Glomerular endothelial cell (primary cell): ENCODE measurements at regions not wholly inside any gene's neighbourhood (a gene's known extent, or its start where the extent isn't known, plus 50 kb on each side); places are given as distances from the start of the nearest gene placed in this dataset.

ENCODE experiments used
- DNase-seq: peaks from one replicate; pipeline ENCODE4 v3.0.0-alpha.2; 2011; ENCODE audit warnings: low read depth, low spot score; ENCODE audit errors: extremely low read depth

DNA sequence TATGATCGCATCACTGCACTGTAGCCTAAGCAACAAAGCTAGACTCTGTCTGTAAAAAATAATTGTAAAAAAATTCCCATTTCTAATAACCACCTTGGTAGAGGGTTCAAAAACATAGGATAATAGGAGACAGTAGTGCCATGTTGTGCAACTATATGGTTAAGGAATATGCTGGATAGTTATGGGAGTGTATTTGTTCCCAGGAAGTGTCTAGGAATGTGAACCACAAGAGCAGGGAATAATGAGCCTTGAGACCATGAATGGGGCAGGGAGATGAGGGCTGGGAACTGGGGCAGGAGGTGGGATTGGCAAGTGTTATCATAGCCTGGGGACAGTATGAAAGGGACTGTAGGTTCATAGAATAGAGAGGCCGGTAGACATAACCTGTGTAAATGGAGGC, 50.4 kb downstream of the RUSC2 start:
- no peak for DNase-seq

GRCh38 chr9:35546853-35547252, 56.9 kb downstream of the RUSC2 start:
- DNase-seq, result no peak

DNA sequence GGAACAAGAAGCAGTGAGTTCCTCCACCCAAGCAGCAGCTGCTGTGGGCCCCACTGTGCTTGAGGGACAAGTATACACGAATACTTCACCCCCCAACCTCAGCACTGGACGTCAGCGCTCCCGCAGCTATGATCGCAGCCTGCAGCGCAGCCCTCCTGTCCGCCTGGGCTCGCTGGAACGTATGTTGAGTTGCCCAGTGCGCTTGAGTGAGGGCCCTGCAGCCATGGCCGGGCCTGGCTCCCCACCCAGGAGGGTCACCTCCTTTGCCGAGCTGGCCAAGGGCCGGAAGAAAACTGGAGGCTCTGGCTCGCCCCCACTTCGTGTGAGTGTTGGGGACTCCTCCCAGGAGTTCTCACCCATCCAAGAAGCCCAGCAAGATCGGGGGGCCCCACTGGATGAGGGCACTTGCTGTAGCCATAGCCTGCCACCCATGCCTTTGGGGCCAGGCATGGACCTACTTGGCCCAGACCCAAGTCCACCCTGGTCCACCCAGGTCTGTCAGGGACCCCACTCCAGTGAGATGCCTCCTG, 57.1 kb upstream of the TESK1 start:
- DNase-seq, result no peak

- no peak for DNase-seq
Observed at GRCh38 chr9:35548571-35548970, 56.5 kb upstream of the TESK1 start.

DNA sequence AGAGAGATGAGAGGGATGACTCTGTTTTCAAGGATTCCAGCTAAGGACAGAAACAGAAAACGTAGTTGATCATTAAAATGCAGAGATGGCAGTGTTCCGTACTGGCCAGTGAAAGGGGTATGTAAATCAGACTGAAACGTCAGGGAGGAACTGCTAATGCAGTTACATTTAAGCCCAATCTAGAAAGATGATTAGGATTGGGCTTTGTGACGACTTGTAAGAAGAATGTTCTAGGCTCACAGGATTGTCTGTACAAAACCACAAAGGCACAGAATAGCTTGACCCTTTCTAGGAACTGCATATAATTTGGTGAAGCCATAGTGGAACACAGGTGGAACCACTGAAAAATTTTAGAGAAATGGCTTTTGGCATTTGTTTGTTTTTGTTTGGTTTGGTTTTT, 55.6 kb upstream of the TESK1 start:
- no peak for DNase-seq

DNA sequence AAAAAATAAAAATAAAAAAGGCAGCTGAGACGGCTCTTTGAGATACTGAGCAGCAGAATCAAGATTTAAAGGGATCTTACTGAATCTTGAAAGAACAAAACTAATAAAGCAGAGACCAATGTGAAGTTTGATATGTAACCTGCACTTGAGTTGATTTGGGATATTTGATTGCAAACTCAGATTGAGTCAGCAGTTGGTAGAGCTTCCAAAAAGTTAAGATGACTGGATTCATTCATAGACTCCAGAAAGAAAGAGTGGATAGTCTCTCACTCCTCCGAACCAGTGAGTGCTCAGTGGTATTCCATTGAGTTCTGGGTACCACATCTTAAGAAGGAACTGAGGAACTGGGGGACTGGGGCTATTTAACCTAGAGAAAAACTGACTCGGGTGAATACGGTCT, 52.7 kb upstream of the TESK1 start:
- no peak for DNase-seq

- no peak for DNase-seq
Observed at GRCh38 chr9:35552837-35553236, 52.2 kb upstream of the TESK1 start.

GRCh38 chr9:35553670-35554543, 51.2 kb upstream of the TESK1 start:
- peak; percentile 56 for DNase-seq

GRCh38 chr9:35555246-35555701, 49.8 kb upstream of the TESK1 start:
- no peak for DNase-seq
